ENCODE measurements at regions not wholly inside any gene's neighbourhood (a gene's known extent, or its start where the extent isn't known, plus 50 kb on each side); places are given as distances from the start of the nearest gene placed in this dataset.

- TF ChIP-seq NFIC (IDR thresholded peaks at IDR 0.05) (no peak), MAX (IDR thresholded peaks at IDR 0.05) (no peak), EGR1 (IDR thresholded peaks at IDR 0.05) (no peak), CEBPB (IDR thresholded peaks at IDR 0.05) (peak; percentile 77), EP300 (IDR thresholded peaks at IDR 0.05; ENCODE audit: borderline replicate concordance) (no peak), TEAD4 (IDR thresholded peaks at IDR 0.05) (no peak), RAD21 (IDR thresholded peaks at IDR 0.05; ENCODE audit: low read depth) (no peak), FOXM1 (IDR thresholded peaks at IDR 0.05; ENCODE audit: borderline replicate concordance, low read depth) (no peak)
Measured at GRCh38 chr6:71545905-71546304, 257.3 kb downstream of the OGFRL1 start.

Measured in Ishikawa (cell line).